ENCODE measurements at regions not wholly inside any gene's neighbourhood (a gene's known extent, or its start where the extent isn't known, plus 50 kb on each side); places are given as distances from the start of the nearest gene placed in this dataset.

DNA sequence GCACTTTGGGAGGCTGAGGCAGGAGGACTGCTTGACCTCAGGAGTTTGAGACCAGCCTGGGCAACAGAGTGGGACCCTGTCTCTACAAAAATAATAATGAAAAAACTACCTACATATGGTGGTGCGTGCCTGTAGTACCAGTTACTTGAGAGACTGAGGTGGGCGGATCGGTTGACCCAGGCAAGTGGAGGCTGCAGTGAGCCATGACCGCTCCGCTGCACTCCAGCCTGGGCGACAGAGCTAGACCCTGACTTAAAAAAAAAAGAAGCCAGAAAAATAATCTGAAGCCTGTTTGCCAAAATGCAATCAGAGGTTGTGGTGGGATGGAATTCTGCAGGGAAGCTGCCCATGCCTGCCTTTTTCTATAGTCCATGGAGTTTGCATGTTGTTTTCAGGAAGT is 50.4 kb upstream of the GGTA1 start:
- DNase-seq: no peak

DNA sequence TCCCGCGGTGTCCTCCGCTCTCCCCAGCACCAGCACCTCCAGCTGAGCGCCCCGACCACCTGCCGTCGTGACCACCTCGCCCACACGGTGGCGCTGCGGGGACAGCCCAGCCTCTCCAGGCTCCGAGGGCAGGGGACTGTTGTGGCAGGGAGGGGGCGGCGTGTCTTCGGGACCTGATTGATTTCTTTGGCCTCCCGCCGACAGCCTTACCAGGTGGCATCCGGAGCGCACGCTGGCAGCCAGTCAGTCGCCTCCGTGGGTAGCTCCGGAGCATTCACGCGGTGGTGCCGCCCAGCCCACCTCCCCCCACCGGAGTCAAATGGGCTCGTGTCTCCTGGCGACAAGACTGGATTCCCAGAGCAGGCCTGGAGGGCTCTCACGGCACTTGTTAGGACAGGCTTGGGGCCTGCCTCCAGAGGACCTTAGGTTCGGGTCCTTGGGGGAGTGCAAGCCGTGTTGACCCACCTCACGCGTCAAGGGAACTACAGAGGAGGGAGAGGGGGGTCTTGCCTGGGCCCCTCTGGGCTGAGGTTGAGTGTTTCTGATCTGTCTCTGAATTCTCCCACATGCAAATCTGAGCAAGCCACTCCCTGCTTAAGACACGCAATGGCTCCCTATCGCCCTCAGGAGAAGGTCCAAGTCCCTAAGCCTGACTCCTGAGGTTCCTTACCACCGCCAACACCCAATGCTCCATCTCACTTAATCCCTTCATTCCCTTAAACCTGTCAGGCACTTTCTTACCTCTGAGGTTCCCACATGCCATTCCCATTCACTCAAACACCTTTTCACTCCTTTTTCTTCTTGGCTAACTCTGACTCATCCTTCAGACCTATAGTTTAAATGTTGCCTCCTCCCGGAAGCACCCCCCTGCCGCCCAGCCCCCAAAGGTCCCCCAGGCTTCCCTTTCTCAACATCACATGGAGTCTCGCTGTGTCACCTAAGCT is 51.2 kb upstream of the GGTA1 start:
- peak; percentile 67 to 86 (median 80) for DNase-seq

DNA sequence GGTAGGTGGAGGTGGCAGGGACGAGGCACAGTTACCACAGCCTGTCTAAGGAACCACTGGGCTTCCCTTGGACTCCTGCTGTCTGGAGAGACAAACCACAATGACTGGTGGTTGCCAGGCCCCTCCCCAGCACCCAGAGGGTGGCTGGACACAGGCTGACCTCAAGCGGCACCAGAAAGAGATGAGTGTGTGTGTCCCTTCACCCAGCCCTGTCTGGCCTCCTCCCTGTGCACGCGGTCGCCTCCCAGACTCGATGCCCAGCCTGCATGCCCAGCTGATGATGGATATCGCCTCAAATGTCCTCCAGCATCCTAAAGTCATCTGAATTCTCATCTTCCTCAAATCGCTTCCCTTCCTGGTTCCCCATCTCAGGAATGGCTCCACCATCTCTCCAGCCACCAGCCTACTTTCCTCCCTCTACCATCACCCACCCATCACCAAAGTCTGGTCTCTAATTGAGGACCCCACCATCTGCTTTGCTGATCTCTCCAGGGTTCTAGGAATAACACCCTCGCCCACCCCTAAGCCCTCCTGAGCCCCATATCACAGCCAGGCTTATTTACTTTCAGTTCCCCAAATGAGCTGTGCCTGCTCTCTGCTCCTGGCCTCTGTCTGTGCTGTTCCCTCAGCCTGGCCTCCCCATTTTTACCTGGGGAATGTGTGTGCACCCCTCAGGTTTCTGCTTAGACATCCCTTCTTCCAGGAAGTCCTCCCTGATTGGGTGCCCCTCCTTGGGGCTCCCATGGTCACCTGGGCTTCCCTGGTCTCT is 52.5 kb upstream of the GGTA1 start:
- DNase-seq: peak in 3 of 4 experiments; percentile 37 to 46 (median 41)

DNA sequence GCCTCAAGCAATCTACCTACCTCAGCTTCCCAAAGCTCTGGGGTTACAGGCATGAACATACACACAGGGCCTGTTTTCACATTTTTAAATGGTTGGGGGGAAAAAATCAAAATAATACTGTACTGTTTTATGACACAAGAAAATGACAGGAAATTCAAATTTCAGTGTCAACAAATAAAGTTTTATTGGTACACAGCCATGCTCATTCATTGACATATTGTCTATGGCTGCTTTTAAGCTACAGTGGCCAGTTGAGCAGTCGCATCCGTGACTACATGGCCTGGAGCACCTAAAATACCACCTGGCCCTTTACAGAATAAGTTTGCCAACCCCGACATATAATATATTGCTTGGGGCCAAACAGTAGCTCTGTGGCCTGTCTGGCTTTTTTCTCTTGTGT is 56.4 kb upstream of the GGTA1 start:
- DNase-seq: no peak

DNA sequence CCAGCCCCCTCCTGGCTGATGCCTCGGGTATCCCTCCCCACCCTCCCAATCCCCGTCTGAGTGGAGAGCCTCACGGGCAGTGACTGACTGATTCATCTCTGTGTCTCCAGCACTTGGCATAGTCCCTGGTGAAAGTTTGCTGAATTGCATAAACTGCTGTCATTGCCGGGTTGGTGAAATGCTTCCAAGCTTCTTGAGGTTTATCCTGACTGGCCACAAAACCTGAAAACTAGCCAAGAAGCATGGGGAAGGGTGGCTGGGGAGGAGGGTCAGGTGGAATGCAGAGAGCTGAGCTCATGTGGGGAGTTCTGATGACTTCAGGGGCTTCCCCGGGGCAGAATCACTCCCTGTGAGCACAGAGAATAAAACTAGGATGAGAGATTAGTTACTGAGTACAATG is 56.9 kb upstream of the GGTA1 start:
- DNase-seq: peak; percentile 67 to 79 (median 70)

DNA sequence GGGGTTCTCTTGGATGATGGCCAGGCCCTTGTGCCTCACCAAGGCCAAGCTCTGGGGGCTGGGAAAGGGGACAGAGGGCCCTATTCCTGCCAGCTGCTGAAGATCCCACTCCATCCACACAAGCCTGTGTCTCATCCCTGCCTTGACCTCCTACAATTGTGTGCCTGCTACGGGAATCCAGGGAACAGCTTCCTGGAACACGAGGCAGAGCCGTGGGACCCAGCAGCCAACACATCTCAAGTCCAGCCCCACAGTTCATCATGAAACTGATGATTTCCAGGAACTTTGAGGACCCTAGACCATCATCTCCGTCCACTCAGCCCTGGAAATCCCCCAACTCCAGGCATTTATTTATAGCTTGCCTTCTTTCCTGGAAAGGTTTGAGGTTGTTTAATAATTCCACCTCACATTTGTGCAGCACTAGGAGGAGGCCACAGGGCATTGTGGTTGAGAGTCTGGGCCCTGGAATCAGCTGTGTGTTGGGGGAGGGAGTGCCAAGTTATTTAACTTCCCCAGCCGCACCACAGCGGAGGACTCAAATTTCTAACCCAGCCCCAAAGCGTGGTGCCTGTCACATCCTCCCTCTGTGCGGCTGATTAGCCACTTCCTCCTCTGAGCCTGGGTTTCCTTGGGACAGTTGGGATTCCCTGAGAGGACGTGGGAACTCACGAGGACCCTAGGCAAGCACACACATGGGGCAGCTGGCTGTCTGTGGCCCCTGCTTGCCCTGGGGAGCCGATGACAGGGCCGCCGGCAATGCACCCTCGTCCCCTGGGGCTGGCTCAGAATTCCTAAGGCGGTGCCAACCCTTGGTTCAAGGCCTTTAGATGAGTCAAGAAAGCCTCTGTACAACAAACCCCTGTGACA is 58.2 kb upstream of the GGTA1 start:
- DNase-seq: peak; percentile 94 to 97 (median 95)

DNA sequence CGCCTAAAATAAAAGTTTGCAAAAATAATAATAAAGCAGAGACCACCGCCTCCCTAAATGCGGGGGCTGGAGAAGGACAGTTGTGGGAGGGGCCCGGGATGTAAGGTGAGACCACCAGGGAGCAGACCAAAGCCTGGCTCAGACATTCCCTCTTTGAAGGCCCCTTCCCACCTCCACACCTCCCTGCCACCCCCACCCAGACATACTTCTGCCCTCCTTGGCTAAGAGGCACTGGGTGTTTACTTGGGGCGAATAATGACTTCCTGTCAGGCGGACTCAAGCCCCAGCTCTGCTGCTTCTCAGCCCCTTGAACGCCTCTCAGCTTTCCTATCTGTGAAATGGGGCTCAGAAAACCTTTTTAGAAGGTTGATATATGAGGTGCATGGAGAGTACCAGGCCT is 58.8 kb upstream of the GGTA1 start:
- DNase-seq: peak in 3 of 4 experiments; percentile 30 to 57 (median 47)

DNA sequence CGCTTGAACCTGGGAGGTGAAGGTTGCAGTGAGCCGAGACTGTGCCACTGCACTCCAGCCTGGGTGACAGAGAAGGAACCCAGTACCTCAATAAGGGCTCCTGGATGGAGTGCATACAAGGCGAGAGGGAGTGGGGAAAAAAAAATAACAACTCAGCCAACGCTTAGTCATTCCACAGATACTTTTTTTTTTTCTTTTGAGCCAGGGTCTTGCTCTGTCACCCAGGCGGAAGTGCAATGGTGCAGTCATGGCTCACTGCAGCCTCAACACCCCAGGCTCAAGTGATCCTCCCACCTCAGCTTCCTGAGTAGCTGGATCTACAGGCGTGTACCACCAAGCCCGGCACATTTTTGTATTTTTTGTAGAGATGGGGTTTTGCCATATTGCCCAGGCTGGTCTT is 59.5 kb upstream of the GGTA1 start:
- DNase-seq: peak; percentile 57 to 85 (median 74)

DNA sequence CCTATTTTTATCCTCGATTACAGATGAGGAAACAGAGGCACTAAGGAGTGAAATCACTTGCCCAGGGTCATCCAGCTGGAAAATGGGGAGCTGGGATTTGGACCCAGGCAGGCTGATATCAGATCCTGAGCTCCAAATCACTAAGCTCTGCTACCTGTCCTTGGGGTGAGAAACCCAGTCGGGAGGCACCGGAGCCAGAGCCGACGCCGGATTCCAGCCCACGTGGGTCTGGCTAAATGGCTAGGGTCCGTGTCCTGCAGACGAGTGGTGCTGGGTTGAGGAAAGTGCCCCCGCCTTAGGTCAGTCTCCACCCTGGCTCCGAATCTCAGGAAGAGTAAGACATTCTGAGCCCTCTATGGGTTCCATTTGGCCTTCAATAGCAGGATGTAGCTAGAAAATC is 61.3 kb upstream of the GGTA1 start:
- no peak for DNase-seq

DNA sequence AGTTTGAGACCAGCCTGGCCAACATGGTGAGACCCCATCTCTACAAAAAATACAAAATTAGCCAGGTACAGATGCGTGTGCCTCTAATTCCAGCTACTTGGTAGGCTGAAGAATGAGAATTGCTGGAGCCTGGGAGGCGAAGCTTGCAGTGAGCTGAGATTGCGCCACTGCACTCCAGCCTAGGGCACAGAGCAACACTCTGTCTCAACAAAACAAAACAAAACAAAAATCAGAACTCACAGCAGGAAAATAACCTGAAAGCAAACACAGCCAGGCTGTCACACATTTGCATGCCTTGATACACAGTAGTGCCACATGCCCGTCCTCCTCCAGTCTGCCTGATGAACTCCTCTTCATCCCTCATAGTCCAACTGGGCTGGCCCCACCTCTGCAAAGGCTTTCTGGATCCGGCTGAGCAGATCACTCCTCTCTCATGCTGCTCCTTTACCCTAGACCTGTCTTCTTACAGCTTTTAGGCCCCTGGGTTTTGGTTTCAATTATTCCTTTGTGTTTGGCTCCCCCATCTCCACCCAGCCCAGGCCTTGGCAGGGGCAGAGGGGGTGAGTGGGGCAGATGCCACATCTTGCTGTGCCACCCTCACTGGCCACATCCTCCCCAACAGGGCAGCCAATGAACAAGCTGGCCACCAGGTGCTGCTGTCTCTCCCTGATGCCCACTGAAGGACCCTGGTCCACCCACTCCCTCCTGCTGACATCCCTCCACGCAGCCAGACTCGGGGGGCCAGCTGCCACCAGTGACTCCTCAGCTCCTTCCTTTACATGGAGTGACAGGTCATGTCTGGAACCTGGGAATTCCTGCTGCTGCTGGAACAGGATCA is 62.0 kb upstream of the GGTA1 start:
- DNase-seq: peak in 1 of 4 experiments; percentile 31

DNA sequence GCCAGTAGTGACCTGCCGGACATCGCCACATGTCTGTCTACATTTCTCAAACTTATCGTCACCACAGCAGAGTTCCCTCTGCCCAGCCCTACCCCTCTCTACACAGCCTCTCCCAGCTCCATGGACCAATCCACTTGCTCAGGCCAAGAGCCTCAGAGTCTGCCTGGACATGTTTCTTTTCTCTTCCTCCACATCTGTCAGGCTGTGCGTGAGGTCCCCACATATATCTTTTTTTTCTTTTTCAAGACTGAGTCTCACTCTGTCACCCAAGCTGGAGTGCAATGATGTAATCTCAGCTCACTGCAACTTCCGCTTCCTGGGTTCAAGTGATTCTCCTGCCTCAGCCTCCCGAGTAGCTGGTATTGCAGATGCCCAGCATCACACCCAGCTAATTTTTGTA is 62.7 kb upstream of the GGTA1 start:
- peak in 3 of 4 experiments; percentile 35 to 60 (median 49) for DNase-seq

DNA sequence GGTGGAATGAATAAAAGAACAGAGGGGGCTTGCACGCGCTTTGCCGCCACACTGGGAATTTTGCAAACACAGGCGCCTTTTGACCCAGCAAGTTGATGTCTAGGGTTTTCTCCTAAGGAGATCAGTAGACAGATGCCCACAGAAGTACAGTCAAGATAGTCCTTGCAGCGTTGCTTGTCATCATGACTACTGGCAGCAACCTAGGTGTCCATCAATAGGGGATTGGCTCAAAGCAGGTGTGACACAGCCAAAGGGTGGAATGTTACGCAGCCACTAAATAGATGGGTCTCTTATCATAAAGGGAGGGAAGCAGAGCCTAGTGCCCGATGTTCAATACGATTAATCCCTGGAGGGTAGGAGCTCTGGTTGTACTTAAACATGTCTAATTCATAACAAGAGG is 63.8 kb upstream of the GGTA1 start:
- no peak for DNase-seq

DNA sequence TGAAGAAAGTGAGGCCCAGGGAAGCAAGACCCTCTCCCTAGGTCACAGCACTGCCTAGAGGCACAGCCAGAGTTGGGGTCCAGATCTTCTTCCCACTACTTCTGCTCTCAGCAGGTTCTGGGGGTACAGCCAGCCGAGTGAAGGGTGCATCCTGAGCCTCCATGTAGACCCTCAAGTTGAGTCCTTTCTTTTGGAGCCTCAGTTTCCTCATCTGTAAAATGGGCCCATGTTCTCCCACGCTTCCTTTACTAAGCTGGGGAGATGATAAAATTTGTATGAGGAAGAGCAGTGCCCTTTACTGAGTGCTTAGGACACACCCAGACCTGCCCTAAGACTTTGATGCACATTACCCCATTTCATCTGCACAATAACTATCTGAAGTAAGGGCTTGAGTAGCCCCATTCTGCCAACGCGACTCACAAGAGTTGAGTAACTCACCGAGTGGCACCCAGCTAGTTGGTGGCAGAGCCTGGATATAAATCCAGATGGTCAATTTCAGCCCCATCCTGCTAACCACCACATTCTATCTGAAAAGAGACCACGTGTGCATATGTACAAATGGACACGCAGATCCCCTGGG is 64.3 kb upstream of the GGTA1 start:
- DNase-seq: no peak

DNA sequence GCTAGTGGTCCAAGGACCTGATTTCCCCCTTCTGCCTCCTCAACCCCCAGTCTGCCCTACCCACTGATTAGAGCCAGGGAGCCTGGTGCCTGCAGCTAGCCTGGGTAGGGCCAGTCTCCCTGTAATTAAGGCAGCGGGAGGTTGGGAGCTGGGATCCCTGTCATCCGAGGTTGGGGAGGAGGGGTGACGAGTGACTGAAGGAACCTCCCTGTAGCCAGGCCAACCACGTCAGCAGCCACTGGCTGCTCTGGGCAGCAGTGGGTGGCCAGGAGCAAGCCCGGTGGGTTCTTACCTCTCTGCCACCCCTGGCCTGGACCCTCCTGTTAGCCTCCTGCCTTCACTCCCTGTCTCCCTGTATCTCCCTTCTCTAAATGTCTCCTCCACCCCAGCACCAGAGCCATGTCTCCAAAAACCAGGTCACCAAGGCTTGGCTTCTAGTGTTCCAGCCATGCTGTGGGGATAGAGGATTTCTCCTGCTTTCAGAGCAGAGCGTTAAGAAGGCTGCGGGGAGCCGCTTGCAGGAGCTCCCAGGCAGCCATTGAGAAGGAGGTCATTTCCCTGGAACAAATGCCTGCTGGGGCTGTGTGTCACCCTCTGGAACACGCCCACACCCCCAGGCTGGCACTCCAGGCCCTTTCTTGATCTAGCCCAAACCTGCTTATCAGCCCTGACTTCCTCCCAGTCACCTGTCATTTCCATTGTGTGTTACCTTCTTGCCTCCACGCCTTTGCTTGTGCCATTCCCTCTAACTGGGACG is 65.0 kb upstream of the GGTA1 start:
- no peak for DNase-seq

DNA sequence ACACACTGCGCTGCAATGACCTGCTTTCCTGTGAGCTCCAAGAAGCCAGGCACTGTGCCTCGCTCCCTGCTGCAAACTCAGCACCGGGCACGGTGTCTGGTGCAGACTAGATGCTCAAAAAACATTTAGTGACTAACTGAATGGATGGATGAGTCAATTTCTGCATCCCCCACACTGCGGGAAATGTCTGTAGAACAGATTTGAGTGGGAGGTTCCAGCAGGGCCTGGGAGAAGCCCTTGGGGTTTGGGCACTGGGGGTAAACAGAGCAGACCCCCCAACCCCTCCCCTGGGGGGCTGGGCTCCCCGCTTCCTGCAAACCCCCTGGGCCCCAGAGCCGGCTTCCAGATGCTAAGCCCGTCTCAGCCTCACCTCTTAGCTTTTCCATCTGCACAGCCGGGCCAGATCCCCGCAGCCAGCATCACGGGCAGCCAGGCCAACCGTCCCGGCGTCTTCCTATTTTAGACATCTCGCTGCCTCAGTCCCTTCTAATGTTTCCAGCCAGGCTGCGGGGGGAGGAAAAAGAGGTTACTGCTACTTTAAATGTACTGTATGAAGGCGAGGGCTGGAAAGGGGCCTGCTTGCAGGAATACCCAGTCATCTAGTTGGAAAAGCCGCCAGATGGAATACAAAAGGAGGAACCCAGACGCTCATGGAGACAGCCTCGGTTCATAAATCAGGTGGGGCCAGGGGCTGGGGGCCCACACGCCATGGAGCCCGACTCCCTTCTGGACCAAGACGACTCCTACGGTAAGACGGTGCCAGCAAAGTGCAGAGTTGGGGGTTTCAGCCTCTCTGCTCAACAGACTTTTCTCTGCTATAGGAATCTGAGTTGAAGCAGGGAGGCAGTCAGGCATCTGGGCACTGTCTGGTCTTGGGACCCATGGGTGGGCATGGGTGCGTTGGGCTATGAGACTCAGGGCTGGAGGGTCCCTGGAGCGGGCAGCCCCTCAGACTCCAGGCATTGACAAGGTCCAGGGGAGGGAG is 67.1 kb upstream of the GGTA1 start:
- peak in 1 of 4 experiments; percentile 19 for DNase-seq

DNA sequence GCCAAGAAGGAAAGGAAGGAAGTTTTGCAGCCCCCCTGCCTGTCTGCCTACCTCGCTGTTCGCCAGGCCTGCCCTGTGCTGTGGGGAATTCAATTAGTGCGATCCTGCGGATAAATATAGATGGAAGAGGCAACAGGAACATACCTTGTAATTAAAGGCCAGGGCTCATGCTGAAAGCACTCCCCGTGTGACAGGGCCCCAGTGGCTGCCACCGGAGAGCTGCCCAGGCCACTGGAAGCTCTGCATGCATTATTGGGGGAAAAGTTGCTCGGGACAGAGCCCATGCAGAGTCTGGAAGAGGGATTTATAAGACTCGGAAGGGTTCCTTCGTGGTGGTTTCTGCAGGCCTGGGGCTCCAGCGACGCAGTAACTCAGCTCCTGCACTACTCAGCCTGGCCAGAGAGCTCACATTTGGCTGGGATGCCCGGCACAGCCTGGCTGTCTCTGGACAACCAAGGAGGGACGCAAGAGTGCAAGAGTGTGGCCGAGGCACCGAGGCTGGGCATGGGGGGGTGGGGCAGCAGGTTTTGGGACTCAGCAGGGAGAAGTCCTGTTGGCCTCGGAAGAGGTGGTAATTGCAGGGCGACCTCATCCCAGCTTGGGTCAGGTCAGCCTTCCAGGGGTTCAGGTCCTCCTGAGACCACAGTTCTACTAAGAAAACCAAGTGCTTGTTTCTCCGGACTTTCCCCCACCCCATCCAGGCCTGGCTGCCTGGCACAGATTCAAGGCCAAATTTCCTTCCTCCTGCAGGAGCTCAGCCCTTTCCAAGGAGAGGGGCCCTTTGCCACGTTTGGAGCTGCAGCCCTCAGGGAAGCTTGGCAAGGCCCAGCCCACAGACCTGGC is 68.1 kb upstream of the GGTA1 start:
- DNase-seq: no peak

DNA sequence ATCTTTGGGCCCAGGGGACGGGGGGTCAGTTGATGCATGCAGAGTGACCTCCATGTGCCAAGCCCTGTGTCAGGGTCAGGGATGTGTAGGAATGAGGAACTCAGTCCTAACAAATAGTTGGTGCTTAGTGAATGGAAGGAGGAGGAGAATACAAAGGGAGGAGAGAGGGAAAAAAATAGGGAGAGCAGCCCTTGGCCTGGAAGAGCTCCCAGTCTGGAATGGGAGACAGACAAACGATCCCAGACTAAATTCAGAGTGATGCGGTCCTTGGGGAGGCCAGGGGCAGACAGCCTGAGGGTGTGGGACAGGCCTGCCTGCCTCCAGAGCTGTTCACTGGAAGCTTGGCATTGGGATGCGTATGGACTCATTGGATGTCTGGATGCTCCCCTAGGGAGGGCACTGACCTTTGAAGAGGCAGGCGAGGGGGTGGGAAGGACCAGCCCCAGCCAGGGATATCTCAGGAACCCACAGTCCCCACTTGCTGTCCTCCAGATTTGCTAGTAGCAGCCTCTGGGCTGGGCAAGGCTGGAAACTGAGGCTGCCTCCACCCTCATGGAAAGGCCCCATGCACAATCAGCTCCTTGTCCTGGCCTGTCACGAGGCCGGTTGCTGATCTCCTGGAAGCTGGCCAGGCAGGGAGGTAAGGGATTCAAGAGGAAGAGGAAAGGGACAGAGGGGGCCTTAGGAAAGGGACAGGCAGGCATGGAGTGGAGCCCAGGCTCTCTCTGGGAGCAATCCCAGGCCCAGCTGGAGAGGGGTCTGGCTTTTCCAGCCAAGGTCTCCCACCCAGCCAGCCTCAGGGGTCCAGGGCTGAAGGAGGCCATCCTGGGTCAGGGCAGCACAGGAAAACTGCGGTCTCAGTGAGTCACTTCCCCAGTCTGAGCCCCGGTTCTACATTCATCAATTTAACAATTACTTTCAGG is 69.0 kb upstream of the GGTA1 start:
- DNase-seq: peak in 2 of 4 experiments; percentile 20 to 31
